Choroid plexus epithelial cell (primary cell): ENCODE measurements at regions not wholly inside any gene's neighbourhood (a gene's known extent, or its start where the extent isn't known, plus 50 kb on each side); places are given as distances from the start of the nearest gene placed in this dataset.
"Not testable (repeated sequence)": the region's sequence is repeated elsewhere in the genome, so short reads cannot be mapped to it uniquely, and the experiment has no call there.

Experiments used
- DNase-seq: peaks from one replicate; pipeline ENCODE4 v3.0.0-alpha.2; 2010; ENCODE audit warnings: low read depth
- H3K4me3 ChIP-seq: 2 replicates; pipeline ENCODE4 v1.5.1; 2011; ENCODE audit warnings: low read depth, mild to moderate bottlenecking, control low read depth, low read length, moderate library complexity
- CTCF ChIP-seq: conservative IDR thresholded peaks from 2 replicates; pipeline ENCODE4 v1.5.1; 2011; ENCODE audit warnings: low read depth, mild to moderate bottlenecking, control low read depth, inconsistent platforms, low read length, moderate library complexity

GRCh38 chr19:22526661-22527272, 104.6 kb upstream of the ZNF98 start:
- no peak for TF ChIP-seq CTCF
- no peak overlapping the region for H3K4me3 ChIP-seq
- no peak for DNase-seq

GRCh38 chr19:22523940-22524339, 101.8 kb upstream of the ZNF98 start:
- no peak for DNase-seq
- H3K4me3 ChIP-seq, result no peak overlapping the region
- TF ChIP-seq CTCF, result no peak

GRCh38 chr19:22519562-22519961, 97.4 kb upstream of the ZNF98 start:
- H3K4me3 ChIP-seq, DNase-seq: not testable (repeated sequence)

DNA sequence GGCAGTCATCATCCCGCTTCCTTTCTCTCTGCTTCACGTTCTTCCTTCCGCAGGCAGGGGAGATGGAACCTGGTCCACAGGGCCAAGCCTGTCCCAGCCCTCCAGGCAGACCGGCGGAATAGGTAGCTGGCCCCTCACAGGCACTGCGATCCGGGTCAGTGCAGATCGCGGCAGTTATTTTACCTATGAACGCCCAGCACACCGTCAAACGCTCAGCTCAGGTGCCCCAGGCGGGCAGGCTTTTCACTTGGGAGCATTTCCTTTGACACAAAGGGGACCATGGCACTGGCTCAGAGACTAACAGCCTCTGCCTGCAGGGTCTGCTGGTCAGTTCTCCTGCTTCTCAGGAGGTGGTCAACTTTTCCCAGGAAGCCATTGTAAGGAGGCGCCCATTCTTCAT, 97.0 kb upstream of the ZNF98 start:
- DNase-seq, result no peak
- TF ChIP-seq CTCF, result no peak
- no peak overlapping the region for H3K4me3 ChIP-seq

- no peak overlapping the region for H3K4me3 ChIP-seq
- DNase-seq, result no peak
- TF ChIP-seq CTCF, result no peak
Observed at GRCh38 chr19:22517496-22518411, 95.6 kb upstream of the ZNF98 start.

DNA sequence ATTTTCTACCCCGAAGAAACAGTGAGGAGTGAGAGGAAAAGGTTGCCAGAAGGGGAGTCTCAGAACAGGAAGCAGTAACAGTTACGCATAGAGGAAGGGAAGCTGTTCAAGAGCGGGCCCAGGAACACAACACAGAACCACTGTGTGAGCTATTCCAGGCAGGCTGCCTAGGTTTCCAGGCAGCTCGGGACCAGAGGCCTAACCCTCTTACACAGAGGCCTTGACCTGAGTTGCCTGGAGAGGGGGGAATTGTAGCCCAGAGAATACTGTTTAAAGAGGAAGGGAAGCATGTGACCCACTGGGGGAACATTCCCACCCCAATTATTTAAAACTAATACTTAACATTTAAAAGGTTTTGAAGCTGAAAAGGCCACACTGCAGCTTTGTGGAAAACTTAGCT, 93.3 kb upstream of the ZNF98 start:
- DNase-seq, result no peak
- H3K4me3 ChIP-seq, result no peak overlapping the region
- TF ChIP-seq CTCF, result no peak

- TF ChIP-seq CTCF, result no peak
- DNase-seq, result no peak
- H3K4me3 ChIP-seq, result no peak overlapping the region
Observed at GRCh38 chr19:22503524-22503923, 81.4 kb upstream of the ZNF98 start.
